HG02610 (cell line): ENCODE measurements at regions not wholly inside any gene's neighbourhood (a gene's known extent, or its start where the extent isn't known, plus 50 kb on each side); places are given as distances from the start of the nearest gene placed in this dataset.

Source experiments
- ATAC-seq: cut with Tn5 transposase; IDR thresholded peaks from one replicate; pipeline ENCODE4 v1.9.1; 2021; ENCODE audit warnings: mild to moderate bottlenecking, moderate library complexity; ENCODE audit not compliant: unreplicated experiment

DNA sequence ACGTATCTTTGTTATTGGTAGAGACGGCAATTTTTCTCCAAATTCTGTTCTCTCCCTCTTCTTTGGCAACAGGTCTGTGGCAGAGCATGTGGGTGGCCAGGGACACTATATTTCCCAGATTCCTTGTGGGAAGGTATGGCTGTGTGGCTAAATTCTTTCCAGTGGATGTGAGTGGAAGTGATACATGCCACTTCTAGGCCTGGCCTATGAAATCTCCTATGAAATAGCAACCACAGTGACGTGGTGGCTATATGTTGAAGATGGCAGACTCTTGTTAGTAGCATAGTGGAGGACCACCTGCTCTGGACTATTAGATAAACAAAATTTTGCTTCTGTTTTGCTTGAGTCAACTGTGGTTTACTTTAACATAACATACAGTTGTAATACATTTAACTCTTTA, 243.3 kb downstream of the IL20RB start:
- no peak for ATAC-seq

DNA sequence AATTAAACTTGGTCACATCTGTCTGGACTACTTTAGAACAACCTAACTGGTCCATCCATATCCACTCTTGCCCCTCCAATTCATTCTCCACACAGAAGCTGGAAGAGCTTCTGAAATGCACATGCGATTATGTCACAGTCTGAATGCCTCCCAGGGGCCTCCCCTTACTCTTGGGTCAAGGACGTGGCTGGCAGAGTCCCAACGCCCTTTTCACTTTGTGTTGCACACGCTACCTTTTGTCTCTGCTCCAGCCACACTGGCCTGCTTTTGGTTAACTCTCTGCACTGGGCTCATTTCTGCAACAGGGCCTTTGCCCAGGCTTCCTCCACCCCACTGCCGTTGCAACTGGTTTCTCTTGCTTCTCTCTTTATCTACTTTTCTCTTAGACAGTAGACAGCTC, 245.2 kb downstream of the IL20RB start:
- no peak for ATAC-seq

DNA sequence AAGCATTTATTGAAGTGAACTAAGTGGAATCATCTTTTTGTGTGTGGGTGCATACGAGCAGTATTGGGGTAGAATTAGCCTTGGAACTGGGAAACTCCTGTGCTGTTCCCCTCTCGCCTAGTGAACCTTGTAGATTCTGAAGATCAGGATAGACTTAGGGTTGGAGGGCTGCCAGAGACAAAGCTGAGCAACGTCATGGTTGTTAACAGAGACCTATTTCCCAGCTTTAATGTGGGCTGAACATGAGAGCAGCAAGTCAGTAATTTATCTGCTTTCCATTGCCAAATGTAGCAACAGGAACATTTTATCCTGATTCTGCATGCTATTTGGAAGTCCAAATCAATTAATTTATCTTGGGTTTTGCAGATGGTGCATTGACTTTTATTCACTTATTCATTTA, 246.6 kb downstream of the IL20RB start:
- no peak for ATAC-seq

DNA sequence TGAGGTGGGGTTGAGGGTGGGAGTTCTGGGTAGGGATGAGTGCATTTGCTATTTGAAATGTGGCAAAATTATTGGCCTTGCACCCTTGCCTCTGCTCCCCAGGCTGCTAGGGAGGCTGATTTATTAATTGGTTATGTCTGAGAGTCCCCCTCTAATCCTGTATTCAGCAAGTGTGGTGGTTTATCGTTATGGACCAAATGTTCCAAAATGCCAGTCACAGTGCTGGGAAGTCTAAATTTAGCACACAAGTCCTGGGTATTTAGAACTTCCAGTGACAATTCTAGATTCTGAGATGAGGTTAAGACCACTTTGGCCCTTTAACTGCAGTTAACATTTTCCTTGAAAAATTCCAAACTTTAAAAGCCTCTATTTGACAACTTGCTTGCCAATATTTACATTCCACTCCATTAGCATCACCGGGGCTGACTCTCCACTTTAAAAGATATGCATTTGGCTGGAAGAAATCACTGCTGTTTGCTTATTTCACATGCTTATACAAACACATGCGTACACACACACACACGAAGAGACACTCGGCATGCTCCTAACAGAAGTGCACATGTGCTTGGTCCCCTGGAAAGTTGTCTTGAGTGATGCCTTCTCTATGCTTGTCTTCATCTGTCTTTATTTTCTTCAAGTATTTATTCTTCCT, 247.7 kb downstream of the IL20RB start:
- ATAC-seq, result no peak

DNA sequence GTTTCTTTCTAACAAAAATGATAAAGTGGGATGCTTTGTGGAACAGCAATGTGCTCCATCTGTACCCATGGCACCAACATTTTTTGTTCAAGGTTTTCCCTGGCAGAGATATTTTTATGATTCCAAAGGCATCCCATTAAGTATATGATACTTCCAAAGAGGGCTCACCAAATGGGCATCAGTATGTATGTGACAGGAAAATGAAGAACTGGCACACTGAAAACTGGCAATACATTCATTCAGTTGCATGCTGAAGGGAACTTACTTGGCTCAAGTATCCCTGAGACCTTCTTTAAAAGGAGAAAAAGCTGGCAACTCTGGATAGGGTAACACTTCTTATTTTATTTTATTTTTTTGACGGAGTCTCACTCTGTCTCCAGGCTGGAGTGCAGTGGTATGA, 249.8 kb downstream of the IL20RB start:
- no peak for ATAC-seq

DNA sequence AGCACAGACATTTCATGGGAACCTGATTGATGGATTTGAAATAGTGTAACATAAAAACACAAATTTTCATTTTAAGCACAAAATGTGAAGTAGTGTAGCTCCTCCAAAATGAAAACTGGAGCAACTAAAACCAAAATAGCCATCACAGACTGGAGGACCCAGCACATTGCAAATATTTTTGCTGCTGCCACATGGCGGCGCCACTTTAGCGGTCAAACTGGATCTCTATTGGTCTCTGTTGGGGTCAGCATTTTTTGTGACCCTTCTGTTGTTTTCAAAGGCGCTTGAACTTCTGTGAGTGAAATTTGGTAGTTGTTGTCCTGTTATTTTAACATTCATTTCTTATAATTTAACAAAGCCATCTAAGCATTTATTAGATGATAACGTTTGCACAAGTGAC, 259.9 kb downstream of the IL20RB start:
- ATAC-seq, result no peak

DNA sequence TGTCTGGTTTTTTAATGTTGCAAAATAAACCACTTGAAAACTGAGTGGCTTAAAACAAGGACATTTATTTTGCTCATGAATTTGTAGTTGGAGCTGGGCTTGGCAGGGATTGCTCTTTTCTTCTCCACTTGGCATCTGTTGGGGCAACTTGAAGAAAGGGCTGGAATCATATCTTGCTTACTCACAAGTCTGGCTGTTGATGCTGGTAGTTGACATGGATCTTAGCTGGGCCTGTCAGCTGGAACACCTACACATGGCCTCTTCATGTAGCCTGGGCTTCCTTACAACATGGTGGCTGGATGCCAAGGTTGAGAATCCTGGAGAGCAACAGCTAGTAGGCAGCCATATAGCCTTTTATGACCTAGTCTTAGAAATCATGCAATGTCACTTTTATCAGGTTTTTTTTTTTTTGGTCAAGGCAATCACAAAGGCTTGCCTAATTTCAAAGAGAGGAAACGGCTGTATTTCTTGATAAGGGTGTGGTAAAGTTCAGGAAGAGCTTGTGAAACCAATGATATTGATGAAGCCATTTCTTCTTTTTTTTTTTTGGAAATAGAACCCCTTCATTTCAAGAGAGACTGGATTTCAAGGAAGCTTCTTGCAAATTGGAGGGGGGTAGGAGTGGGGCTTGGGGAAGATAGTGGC, 262.1 kb downstream of the IL20RB start:
- no peak for ATAC-seq

DNA sequence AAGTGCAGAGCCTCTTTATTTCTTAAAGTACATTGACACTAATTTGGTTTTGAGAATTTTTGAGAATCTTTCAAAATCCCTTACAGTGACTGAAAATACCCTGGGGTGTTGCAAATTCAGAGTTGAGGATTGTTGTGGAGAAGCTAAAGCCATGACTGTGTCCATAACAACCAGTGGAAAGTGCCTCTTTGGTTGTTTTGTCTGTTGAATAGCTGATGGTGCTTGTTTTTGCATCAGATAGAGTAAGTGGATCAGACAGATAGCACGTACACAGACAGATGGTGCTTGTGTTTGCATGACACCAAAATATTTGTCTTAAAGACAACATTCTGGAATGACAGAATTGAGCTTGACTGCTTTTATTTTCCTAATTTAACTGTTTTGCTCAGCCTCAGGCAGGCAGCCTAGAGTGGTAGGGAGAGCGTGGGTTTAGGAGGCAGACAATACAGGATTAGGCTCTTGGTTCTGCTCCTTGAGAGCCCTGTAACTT, 265.0 kb downstream of the IL20RB start:
- ATAC-seq, result no peak

DNA sequence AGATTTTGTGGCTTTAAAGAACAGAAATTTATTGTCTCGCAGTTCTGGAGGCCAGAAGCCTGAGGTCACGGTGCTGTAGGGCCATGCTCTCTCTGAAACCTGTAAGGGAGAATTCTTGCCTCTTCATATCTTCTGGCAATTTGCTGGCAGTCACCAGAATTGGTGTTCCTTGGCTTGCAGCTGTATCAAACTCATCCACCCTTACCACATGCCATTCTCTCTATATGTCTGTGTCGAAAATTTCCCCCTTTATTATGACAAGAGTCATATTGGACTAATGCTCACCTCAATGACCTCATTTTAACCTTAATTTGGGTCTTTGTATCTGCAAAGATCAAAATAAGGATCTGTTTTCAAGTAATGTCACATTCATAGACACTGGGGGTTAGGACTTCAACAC, 266.7 kb downstream of the IL20RB start:
- ATAC-seq, result no peak

DNA sequence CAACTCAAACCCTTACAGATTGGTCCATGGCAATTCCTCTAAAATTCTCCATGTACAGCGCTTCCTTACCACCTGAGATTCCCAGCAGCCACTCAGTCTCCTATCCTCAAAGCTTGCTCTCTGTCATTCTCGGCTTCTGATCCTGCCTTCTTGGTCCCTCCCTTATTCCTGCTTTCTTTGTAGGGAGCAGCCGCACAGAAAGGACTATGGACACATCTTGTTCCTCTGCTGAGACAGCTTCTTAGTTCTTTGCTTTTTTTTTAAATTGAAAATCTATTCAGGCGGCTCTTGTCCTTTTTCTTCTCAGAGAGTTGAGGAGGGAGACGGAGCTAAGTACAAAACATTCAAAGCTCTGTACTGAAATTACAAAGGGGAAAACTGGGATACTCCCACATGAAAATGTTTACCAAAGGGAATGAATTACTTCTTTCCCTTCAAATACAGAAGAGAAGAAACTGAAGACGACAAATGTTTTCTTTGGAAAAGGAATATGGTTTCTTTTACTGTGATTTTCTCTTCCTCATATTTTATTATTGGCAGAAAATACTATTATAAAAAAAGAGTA, 285.1 kb downstream of the IL20RB start:
- no peak for ATAC-seq

DNA sequence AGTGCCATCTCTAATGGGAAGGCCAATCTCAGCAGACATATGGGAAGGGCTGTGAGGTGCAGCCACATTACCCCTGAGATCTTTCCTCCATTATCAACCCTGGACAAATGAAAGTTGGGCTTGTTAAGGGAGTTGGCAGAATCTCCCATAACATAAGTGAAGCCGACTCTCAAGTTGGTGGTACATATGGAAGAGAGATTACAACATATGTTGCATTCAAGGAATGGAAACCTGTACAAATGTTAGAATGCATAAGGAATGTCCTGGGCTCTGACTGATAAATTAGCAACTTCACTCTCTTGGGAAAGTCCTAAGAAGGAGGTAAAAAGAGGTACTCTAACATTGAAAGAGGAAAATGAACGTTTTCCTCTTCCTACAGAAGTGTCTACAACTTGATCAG, 288.7 kb downstream of the IL20RB start:
- no peak for ATAC-seq

DNA sequence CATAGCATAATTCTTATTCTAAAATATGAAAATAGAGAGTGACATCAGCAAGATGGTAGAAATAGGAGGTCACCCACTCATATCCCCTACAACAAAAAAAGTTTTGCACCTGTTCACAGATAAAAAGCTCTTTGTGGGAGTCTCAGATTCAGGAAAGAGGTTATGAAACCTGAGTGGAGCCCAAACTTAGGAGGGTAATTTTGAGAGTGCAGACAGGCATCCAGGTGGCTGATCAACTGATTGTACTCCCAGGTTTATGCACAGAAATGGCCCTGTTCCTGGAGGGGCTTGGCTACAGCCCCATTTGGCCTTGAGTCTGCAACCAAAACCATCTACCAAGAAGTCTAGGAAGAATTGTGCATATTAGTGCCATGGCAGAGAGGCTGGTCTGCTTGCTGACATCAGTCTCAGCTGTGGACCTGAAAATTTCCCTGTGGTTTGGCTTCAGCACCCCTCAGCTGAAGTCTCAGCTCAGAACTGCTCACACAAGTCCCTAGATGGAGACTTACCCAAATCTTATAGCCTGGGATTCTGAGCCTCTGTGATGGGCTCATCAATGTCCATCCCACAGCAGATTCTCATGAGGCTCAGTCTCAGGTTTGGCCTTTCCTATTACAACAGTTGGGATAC, 291.6 kb downstream of the IL20RB start:
- no peak for ATAC-seq

DNA sequence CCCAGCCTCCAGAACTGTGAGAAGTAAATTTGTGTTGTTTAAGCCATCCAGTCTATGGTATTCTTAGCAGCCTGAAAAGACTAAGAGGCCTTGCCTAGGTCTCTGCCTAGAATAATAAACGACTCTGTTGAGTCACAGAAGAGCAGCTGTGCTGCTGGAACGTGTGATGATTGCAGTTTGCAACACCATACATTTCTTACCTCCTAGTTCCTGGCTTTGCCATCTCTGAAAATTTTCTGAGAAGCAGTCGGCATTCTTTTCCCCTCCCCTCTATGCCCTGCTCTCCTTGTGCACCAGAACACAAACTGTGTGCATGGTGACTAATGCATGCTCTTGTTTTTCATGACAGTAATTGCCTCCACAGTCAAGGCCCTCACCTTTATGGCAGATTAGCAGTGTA, 301.3 kb downstream of the IL20RB start:
- no peak for ATAC-seq

DNA sequence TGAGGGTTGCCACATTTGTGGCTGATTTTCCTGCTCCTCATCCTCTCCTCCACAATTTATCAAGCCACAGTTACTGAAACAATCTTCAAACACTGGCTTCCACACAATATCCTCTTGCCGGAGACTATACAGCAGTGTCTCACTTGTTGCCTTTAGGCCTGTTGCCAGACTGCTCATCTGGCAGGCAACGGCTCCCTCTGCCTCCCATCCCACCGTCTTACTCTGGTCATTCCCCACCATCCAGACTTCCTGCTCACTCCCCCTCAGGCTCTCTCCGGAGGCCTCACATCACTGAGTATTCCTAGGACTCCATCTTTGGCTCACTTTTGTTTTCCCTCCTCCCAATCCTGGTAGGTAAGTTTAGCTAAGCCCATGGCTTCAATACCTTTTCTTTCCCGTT, 301.9 kb downstream of the IL20RB start:
- no peak for ATAC-seq

DNA sequence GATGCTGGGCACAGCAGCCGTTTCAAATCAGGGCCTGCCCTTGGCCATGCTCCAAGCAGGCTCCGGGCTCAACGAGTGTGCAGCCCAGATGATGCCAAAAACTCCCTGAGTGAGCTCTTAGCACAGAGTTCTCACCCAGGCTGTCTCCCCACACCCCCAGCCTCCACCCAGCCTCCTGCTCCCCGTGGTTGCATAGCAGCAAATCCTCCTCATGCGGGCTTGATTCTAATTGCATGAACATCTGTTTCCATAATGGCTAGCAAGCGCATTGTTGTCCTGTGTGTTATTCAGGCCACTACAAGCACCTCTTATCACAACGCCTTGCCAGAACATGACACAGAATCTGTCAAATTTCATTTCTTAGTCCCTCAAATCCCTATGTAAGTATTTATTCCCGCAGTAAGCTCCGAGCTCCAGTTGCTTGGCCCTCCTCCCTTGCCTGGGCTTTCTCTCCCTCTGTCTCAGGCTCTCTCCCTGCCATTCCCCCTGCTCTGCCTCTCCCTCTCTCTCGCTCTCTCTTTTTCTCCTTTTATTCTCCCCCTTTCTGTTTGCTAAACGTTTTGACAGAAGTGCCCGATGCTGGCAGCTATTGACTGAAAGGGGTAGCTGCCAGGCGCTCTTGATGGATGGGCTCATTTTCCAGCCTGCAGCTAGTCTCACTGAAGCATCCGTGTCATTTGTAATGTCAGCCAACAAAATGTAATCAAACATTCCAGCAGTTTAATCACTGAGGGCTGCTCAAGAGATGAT, 306.5 kb downstream of the IL20RB start:
- no peak for ATAC-seq

DNA sequence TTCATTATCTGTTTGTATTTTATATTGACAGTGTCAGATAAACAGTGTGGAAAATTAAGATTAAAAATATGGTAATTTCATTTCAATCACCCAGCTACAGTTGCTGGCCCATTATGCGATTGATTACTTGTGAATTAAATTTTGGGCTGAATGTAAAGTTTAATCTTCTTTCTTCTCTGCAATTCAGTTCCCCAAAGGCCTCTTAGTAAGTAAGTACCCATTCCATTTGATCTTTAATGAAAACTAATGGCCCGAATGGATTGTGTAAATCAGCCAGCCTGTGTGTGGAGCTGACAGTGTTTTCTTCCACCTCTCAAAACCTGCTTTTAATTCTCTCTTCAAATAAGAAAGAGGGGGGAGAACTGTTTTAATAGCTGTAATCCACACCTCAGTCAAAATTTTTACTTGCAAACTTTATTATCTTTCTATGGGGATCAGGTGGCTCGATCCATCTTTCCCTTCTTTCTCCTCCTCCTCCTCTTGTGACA, 307.1 kb downstream of the IL20RB start:
- no peak for ATAC-seq

DNA sequence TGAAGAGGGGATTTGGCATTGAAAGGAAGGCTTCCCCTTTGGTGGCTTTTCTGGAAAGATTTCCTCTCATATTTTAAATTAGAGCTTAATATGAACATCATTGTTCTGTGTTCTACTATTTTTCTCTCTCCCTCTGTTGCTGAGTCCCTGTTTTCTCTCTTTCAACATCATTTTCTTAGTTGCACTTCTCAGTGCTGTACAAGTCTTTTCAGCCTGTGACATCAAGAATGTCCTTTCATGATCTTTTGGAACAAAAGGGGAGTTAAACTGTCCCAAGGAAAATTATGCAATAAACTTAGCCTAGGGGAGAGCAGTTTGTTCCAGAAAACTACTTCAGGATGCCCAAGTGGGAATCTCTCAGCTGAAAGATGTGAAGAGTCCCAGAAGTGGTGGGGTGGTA, 325.1 kb downstream of the IL20RB start:
- no peak for ATAC-seq

DNA sequence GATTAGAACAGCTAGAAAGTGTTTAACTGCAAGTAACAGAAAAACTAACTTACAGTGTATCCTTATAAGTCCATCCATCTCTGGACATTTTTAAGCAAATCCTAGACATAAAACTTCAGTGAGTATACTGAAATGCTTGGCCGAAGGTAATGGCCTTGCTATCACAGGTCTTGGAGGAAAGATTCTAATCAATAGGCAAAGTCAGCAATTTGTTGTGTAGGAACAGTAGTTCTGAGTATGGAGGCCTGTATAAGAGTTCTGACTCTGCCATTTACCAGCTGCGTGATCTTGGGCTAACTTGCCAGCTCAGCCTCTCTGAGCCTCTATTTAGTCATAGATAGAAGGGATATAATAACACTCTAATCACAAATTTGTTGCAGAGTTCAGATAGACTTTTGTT, 328.1 kb downstream of the IL20RB start:
- ATAC-seq, result no peak

DNA sequence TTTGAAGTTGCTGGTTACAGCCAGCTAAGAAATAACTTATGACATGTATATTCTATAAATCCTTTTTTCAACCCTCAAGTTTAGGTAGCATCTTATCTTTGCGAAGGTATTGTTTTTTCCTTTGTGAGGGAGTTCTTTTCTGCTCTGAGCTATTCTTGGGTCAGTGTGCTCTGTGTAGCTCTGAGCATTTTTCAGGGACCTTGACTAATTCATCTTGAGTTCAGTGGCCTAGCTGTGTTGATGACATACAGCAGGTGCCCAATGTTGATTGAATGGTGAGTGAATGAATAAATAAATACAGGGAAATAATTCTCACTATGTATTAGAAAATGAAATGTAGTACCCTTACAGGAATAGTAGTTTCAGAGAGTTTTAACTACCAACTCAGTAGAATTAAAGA, 335.3 kb downstream of the IL20RB start:
- ATAC-seq, result no peak

DNA sequence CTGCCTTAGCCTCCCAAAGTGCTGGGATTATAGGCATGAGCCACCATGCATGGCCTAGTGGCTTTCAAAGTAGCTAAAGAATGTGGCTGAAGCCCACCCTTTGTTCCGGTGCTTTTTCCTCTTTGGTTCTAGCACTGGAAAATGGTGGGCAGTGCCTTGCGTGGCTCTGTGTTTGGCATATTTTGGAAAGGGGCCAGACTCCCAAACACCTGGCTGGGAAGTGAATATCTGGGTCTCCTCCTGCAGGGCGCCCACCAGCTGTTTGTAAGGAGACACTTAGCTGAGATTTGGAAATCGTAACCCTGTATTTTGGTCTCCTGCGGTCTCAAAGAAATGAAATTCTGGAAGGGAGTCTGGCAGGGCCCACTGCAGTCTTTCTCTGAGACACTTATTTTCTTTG, 336.4 kb downstream of the IL20RB start:
- ATAC-seq, result no peak

DNA sequence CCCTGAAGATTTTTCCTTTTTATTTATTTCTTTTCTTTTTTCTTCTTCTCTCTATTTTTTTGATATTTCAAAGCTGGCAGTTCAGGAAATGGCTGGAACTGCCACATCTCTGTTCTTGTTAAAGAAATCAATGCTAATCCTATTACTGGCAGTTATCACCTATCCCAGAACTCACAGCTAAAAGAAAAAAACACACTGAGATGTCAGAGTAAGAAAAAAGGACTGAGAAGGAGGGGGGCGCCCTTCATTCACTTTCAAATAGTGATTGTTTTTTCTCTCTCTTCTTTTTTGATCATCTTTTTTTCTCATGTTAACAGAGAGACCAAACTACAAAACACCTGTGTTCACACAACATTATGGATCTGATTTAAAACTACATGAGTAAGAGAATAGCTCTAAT, 337.1 kb downstream of the IL20RB start:
- ATAC-seq, result no peak
